Progenitor cell of endocrine pancreas (in vitro differentiated cells): ENCODE measurements at regions not wholly inside any gene's neighbourhood (a gene's known extent, or its start where the extent isn't known, plus 50 kb on each side); places are given as distances from the start of the nearest gene placed in this dataset.

Source experiments
- DNase-seq: peaks from one replicate; pipeline ENCODE4 v3.0.0; 2021; ENCODE audit warnings: low spot score; ENCODE audit not compliant: unreplicated experiment
- H3K27ac Mint-ChIP-seq: 2 replicates; pipeline ENCODE4 v1.8.0; 2021; ENCODE audit warnings: mild to moderate bottlenecking, moderate library complexity, mixed read lengths
- H3K27me3 Mint-ChIP-seq: 2 replicates; pipeline ENCODE4 v1.8.0; 2021; ENCODE audit warnings: mixed read lengths
- H3K36me3 Mint-ChIP-seq: 2 replicates; pipeline ENCODE4 v1.8.0; 2022; ENCODE audit warnings: mixed read lengths; ENCODE audit not compliant: insufficient read depth
- H3K4me1 Mint-ChIP-seq: 2 replicates; pipeline ENCODE4 v1.8.0; 2021; ENCODE audit warnings: low read depth, mixed read lengths
- H3K4me3 Mint-ChIP-seq: 2 replicates; pipeline ENCODE4 v1.8.0; 2021; ENCODE audit warnings: low read depth, mild to moderate bottlenecking, moderate library complexity, mixed read lengths
- H3K9me3 Mint-ChIP-seq: 2 replicates; pipeline ENCODE4 v1.8.0; 2021; ENCODE audit warnings: low read depth, mixed read lengths
- CTCF ChIP-seq: fragments of 200-600 bp; sonication (generic); IDR thresholded peaks from one replicate; pipeline ENCODE4 v1.5.0; 2021; ENCODE audit warnings: antibody characterized with exemption, mild to moderate bottlenecking; ENCODE audit not compliant: unreplicated experiment

GRCh38 chr2:118246726-118247125 is 158.5 kb downstream of the INSIG2 start:
- DNase-seq, result no peak
- no peaks in the 10 kb centered on the region for H3K9me3 Mint-ChIP-seq
- H3K4me3 Mint-ChIP-seq, result no peak overlapping the region
- H3K36me3 Mint-ChIP-seq, result no peaks in the 10 kb centered on the region
- no peaks in the 10 kb centered on the region for H3K4me1 Mint-ChIP-seq
- H3K27ac Mint-ChIP-seq, result no peak overlapping the region
- TF ChIP-seq CTCF, result no peak
- peaks cover 29% of the 10 kb centered on the region for H3K27me3 Mint-ChIP-seq

- H3K36me3 Mint-ChIP-seq, result no peaks in the 10 kb centered on the region
- no peak overlapping the region for H3K27ac Mint-ChIP-seq
- H3K4me1 Mint-ChIP-seq, result no peaks in the 10 kb centered on the region
- no peak for TF ChIP-seq CTCF
- DNase-seq, result no peak
- no peak overlapping the region for H3K4me3 Mint-ChIP-seq
- H3K9me3 Mint-ChIP-seq, result no peaks in the 10 kb centered on the region
- peaks cover 25% of the 10 kb centered on the region for H3K27me3 Mint-ChIP-seq
Observed at GRCh38 chr2:118246079-118246478, 157.8 kb downstream of the INSIG2 start.

GRCh38 chr2:118244686-118245085 is 156.4 kb downstream of the INSIG2 start:
- H3K4me3 Mint-ChIP-seq, result no peak overlapping the region
- no peak for TF ChIP-seq CTCF
- H3K4me1 Mint-ChIP-seq, result no peaks in the 10 kb centered on the region
- no peak overlapping the region for H3K27ac Mint-ChIP-seq
- no peaks in the 10 kb centered on the region for H3K36me3 Mint-ChIP-seq
- H3K9me3 Mint-ChIP-seq, result no peaks in the 10 kb centered on the region
- DNase-seq, result no peak
- peaks cover 21% of the 10 kb centered on the region for H3K27me3 Mint-ChIP-seq

- Mint-ChIP-seq H3K36me3 (no peaks in the 10 kb centered on the region), H3K27me3 (peaks cover 15% of the 10 kb centered on the region), H3K27ac (no peak overlapping the region), H3K9me3 (no peaks in the 10 kb centered on the region), H3K4me1 (no peaks in the 10 kb centered on the region), H3K4me3 (no peak overlapping the region)
- TF ChIP-seq CTCF, result no peak
- no peak for DNase-seq
Observed at GRCh38 chr2:118243031-118243430, 154.8 kb downstream of the INSIG2 start.

- Mint-ChIP-seq H3K36me3 (no peaks in the 10 kb centered on the region), H3K9me3 (no peaks in the 10 kb centered on the region), H3K27ac (no peak overlapping the region), H3K4me3 (no peak overlapping the region), H3K4me1 (no peaks in the 10 kb centered on the region), H3K27me3 (peaks cover 20% of the 10 kb centered on the region)
- DNase-seq, result no peak
- TF ChIP-seq CTCF, result no peak
Observed at GRCh38 chr2:118242216-118242615, 153.9 kb downstream of the INSIG2 start.
